GM23338 (cell line): ENCODE measurements at regions not wholly inside any gene's neighbourhood (a gene's known extent, or its start where the extent isn't known, plus 50 kb on each side); places are given as distances from the start of the nearest gene placed in this dataset.

Source experiments
- ATAC-seq: fragments of 200-7000 bp; cut with Tn5 transposase; 3 replicates; pipeline ENCODE4 v1.9.1; 2020
- DNase-seq: peaks from one replicate; pipeline ENCODE4 v3.0.0-alpha.2; 2015; ENCODE audit warnings: low spot score
- H2AFZ ChIP-seq: fragments of 200-600 bp; sonication (generic); 2 replicates; pipeline ENCODE4 v1.8.0; 2016; ENCODE audit warnings: antibody characterized with exemption, mild to moderate bottlenecking, moderate library complexity
- H3F3A ChIP-seq: fragments of 200-600 bp; sonication (generic); replicated peaks from 2 replicates; pipeline ENCODE4 v1.8.0; 2017; ENCODE audit warnings: antibody characterized with exemption, mixed run types, low read depth
- H3K27ac ChIP-seq: fragments of 200-600 bp; sonication (generic); 2 replicates; pipeline ENCODE4 v1.6.1; 2016; ENCODE audit warnings: low read depth
- H3K27me3 ChIP-seq: fragments of 200-600 bp; sonication (generic); 2 replicates; pipeline ENCODE4 v1.8.0; 2016; ENCODE audit warnings: mild to moderate bottlenecking, mixed run types, moderate library complexity; ENCODE audit not compliant: insufficient read depth
- H3K36me3 ChIP-seq: fragments of 200-600 bp; sonication (generic); 2 replicates; pipeline ENCODE4 v1.8.0; 2016; ENCODE audit warnings: mild to moderate bottlenecking; ENCODE audit not compliant: insufficient read depth
- H3K4me1 ChIP-seq: fragments of 200-600 bp; sonication (generic); 2 replicates; pipeline ENCODE4 v1.8.0; 2016; ENCODE audit warnings: mild to moderate bottlenecking, moderate library complexity; ENCODE audit not compliant: insufficient read depth
- H3K4me2 ChIP-seq: fragments of 200-600 bp; sonication (generic); 2 replicates; pipeline ENCODE4 v1.7.1; 2017; ENCODE audit warnings: mixed run types
- H3K4me3 ChIP-seq: fragments of 200-600 bp; sonication (generic); 2 replicates; pipeline ENCODE4 v1.6.1; 2016; ENCODE audit warnings: mixed run types
- H3K79me2 ChIP-seq: fragments of 200-600 bp; sonication (generic); replicated peaks from 2 replicates; pipeline ENCODE4 v1.8.0; 2017; ENCODE audit warnings: mild to moderate bottlenecking; ENCODE audit not compliant: insufficient read depth
- H3K9me2 ChIP-seq: fragments of 200-600 bp; sonication (generic); 2 replicates; pipeline ENCODE4 v1.8.0; 2017; ENCODE audit not compliant: insufficient read depth
- H4K20me1 ChIP-seq: fragments of 200-600 bp; sonication (generic); replicated peaks from 2 replicates; pipeline ENCODE4 v1.8.0; 2017; ENCODE audit warnings: mild to moderate bottlenecking; ENCODE audit not compliant: insufficient read depth
- H3K27ac Mint-ChIP-seq: 2 replicates; pipeline ENCODE4 v1.8.0; 2020; ENCODE audit warnings: inconsistent platforms, mild to moderate bottlenecking, moderate library complexity, mixed read lengths
- H3K27me3 Mint-ChIP-seq: 3 replicates; pipeline ENCODE4 v1.8.0; 2022; ENCODE audit warnings: low read depth, mild to moderate bottlenecking, moderate library complexity, mixed read lengths, inconsistent platforms; ENCODE audit not compliant: insufficient read depth, poor library complexity
- H3K36me3 Mint-ChIP-seq: 3 replicates; pipeline ENCODE4 v1.8.0; 2021; ENCODE audit warnings: low read depth, mild to moderate bottlenecking, inconsistent platforms, moderate library complexity, mixed read lengths
- H3K4me1 Mint-ChIP-seq: 3 replicates; pipeline ENCODE4 v1.8.0; 2020; ENCODE audit warnings: mild to moderate bottlenecking, inconsistent platforms, mixed read lengths
- H3K4me3 Mint-ChIP-seq: 3 replicates; pipeline ENCODE4 v1.8.0; 2021; ENCODE audit warnings: moderate library complexity, mild to moderate bottlenecking, inconsistent platforms, mixed read lengths
- H3K9me3 Mint-ChIP-seq: 3 replicates; pipeline ENCODE4 v1.8.0; 2020; ENCODE audit warnings: moderate library complexity, mild to moderate bottlenecking, inconsistent platforms, mixed read lengths
- CREB1 ChIP-seq: fragments of 250-450 bp; sonication (Bioruptor Pico); IDR thresholded peaks from 2 replicates; pipeline ENCODE4 v1.5.0; 2020; ENCODE audit warnings: low read depth, mild to moderate bottlenecking, moderate library complexity
- EZH2 ChIP-seq: fragments of 200-600 bp; sonication (generic); IDR thresholded peaks from one replicate; pipeline ENCODE4 v1.8.0; 2017; ENCODE audit warnings: antibody characterized with exemption, mild to moderate bottlenecking, low read depth; ENCODE audit not compliant: unreplicated experiment
- EZH2phosphoT487 ChIP-seq: fragments of 200-600 bp; sonication (generic); IDR thresholded peaks from one replicate; pipeline ENCODE4 v1.8.1; 2018; ENCODE audit warnings: antibody characterized with exemption; ENCODE audit not compliant: unreplicated experiment
- JUNB ChIP-seq: IDR thresholded peaks from one replicate; pipeline ENCODE4 v1.6.1; 2016; ENCODE audit warnings: antibody characterized with exemption; ENCODE audit not compliant: unreplicated experiment
- NANOG ChIP-seq: IDR thresholded peaks from 2 replicates; pipeline ENCODE4 v1.6.1; 2016; ENCODE audit warnings: antibody characterized with exemption, borderline replicate concordance
- POLR2AphosphoS5 ChIP-seq: IDR thresholded peaks from 2 replicates; pipeline ENCODE4 v1.6.1; 2016; ENCODE audit warnings: antibody characterized with exemption, low read depth
- STAT1 ChIP-seq: IDR thresholded peaks from one replicate; pipeline ENCODE4 v1.6.1; 2016; ENCODE audit warnings: antibody characterized with exemption; ENCODE audit not compliant: unreplicated experiment
- ZNF114 ChIP-seq: fragments of 250-450 bp; sonication (Bioruptor Pico); IDR thresholded peaks from 2 replicates; pipeline ENCODE4 v1.5.0; 2020; ENCODE audit warnings: mild to moderate bottlenecking, moderate library complexity
- ZNF331 ChIP-seq: fragments of 250-450 bp; sonication (Bioruptor Pico); IDR thresholded peaks from 2 replicates; pipeline ENCODE4 v1.5.0; 2020; ENCODE audit warnings: low read depth, mild to moderate bottlenecking, moderate library complexity
- TF ChIP-seq, protein P1 (sequence below): fragments of 250-450 bp; sonication (Bioruptor Pico); IDR thresholded peaks from 2 replicates; pipeline ENCODE4 v1.5.0; 2020; ENCODE audit warnings: mild to moderate bottlenecking, moderate library complexity
- TF ChIP-seq, protein P2 (sequence below): IDR thresholded peaks from 2 replicates; pipeline ENCODE4 v1.6.1; 2016; ENCODE audit warnings: antibody characterized with exemption
- TF ChIP-seq, protein P3 (sequence below), 2 experiments: fragments of 200-600 bp in 1 of 2; sonication (generic) in 1 of 2; conservative IDR thresholded peaks; 2 replicates each; pipeline versions ENCODE4 v1.5.1 to v1.6.1; 2016 to 2017; ENCODE audit warnings: antibody characterized with exemption in 2 of 2, low read depth in 2 of 2, mild to moderate bottlenecking in 2 of 2, moderate library complexity in 1 of 2
- TF ChIP-seq, protein P4 (sequence below): IDR thresholded peaks from one replicate; pipeline ENCODE4 v1.6.1; 2018; ENCODE audit warnings: antibody characterized with exemption; ENCODE audit not compliant: unreplicated experiment

DNA sequence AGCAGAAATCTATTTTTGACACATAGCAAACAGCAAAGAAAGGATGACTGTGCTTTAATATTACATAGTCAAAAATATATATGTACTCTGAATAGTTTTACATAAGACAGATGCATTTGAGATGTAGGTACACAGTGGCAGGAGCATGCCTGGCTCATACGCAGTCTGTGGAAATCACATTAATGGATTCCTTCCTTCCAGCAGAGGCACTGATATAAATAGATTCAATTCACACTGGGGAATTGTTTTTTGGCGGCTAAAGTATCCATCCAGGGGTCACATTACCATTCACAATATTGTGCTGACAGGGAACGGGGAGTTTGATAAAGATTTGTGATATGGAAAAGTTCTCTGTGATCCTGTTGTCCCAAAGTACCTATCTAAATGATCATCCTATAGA, 72.5 kb upstream of the AGR3 start:
- no peak overlapping the region for H2AFZ ChIP-seq
- H3K4me3 Mint-ChIP-seq, result no peak overlapping the region
- no peak overlapping the region for H3K4me3 ChIP-seq
- H3K36me3 Mint-ChIP-seq, result peaks cover 1% of the 10 kb centered on the region; the same call in 2 of the 3 replicates
- no peaks in the 10 kb centered on the region for H3K4me1 Mint-ChIP-seq
- TF ChIP-seq CREB1 (CRISPR knock-in tag) (no peak), POLR2AphosphoS5 (no peak), ZNF114 (CRISPR knock-in tag) (no peak), EZH2phosphoT487 (no peak), EZH2 (no peak), NANOG (no peak), JUNB (no peak), STAT1 (no peak), ZNF331 (CRISPR knock-in tag) (no peak)
- TF ChIP-seq, protein P1, sequence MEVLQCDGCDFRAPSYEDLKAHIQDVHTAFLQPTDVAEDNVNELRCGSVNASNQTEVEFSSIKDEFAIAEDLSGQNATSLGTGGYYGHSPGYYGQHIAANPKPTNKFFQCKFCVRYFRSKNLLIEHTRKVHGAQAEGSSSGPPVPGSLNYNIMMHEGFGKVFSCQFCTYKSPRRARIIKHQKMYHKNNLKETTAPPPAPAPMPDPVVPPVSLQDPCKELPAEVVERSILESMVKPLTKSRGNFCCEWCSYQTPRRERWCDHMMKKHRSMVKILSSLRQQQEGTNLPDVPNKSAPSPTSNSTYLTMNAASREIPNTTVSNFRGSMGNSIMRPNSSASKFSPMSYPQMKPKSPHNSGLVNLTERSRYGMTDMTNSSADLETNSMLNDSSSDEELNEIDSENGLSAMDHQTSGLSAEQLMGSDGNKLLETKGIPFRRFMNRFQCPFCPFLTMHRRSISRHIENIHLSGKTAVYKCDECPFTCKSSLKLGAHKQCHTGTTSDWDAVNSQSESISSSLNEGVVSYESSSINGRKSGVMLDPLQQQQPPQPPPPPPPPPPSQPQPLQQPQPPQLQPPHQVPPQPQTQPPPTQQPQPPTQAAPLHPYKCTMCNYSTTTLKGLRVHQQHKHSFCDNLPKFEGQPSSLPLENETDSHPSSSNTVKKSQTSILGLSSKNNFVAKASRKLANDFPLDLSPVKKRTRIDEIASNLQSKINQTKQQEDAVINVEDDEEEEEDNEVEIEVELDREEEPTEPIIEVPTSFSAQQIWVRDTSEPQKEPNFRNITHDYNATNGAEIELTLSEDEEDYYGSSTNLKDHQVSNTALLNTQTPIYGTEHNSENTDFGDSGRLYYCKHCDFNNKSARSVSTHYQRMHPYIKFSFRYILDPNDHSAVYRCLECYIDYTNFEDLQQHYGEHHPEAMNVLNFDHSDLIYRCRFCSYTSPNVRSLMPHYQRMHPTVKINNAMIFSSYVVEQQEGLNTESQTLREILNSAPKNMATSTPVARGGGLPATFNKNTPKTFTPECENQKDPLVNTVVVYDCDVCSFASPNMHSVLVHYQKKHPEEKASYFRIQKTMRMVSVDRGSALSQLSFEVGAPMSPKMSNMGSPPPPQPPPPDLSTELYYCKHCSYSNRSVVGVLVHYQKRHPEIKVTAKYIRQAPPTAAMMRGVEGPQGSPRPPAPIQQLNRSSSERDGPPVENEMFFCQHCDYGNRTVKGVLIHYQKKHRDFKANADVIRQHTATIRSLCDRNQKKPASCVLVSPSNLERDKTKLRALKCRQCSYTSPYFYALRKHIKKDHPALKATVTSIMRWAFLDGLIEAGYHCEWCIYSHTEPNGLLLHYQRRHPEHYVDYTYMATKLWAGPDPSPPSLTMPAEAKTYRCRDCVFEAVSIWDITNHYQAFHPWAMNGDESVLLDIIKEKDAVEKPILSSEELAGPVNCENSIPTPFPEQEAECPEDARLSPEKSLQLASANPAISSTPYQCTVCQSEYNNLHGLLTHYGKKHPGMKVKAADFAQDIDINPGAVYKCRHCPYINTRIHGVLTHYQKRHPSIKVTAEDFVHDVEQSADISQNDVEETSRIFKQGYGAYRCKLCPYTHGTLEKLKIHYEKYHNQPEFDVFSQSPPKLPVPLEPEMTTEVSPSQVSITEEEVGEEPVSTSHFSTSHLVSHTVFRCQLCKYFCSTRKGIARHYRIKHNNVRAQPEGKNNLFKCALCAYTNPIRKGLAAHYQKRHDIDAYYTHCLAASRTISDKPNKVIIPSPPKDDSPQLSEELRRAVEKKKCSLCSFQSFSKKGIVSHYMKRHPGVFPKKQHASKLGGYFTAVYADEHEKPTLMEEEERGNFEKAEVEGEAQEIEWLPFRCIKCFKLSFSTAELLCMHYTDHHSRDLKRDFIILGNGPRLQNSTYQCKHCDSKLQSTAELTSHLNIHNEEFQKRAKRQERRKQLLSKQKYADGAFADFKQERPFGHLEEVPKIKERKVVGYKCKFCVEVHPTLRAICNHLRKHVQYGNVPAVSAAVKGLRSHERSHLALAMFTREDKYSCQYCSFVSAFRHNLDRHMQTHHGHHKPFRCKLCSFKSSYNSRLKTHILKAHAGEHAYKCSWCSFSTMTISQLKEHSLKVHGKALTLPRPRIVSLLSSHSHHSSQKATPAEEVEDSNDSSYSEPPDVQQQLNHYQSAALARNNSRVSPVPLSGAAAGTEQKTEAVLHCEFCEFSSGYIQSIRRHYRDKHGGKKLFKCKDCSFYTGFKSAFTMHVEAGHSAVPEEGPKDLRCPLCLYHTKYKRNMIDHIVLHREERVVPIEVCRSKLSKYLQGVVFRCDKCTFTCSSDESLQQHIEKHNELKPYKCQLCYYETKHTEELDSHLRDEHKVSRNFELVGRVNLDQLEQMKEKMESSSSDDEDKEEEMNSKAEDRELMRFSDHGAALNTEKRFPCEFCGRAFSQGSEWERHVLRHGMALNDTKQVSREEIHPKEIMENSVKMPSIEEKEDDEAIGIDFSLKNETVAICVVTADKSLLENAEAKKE, result no peak
- TF ChIP-seq, protein P2, sequence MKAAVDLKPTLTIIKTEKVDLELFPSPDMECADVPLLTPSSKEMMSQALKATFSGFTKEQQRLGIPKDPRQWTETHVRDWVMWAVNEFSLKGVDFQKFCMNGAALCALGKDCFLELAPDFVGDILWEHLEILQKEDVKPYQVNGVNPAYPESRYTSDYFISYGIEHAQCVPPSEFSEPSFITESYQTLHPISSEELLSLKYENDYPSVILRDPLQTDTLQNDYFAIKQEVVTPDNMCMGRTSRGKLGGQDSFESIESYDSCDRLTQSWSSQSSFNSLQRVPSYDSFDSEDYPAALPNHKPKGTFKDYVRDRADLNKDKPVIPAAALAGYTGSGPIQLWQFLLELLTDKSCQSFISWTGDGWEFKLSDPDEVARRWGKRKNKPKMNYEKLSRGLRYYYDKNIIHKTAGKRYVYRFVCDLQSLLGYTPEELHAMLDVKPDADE, result no peak
- TF ChIP-seq, protein P3, sequence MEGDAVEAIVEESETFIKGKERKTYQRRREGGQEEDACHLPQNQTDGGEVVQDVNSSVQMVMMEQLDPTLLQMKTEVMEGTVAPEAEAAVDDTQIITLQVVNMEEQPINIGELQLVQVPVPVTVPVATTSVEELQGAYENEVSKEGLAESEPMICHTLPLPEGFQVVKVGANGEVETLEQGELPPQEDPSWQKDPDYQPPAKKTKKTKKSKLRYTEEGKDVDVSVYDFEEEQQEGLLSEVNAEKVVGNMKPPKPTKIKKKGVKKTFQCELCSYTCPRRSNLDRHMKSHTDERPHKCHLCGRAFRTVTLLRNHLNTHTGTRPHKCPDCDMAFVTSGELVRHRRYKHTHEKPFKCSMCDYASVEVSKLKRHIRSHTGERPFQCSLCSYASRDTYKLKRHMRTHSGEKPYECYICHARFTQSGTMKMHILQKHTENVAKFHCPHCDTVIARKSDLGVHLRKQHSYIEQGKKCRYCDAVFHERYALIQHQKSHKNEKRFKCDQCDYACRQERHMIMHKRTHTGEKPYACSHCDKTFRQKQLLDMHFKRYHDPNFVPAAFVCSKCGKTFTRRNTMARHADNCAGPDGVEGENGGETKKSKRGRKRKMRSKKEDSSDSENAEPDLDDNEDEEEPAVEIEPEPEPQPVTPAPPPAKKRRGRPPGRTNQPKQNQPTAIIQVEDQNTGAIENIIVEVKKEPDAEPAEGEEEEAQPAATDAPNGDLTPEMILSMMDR (conservative IDR thresholded peaks at IDR 0.05; ENCODE audit: low read depth in 2 of 2), result no peak
- TF ChIP-seq, protein P4, sequence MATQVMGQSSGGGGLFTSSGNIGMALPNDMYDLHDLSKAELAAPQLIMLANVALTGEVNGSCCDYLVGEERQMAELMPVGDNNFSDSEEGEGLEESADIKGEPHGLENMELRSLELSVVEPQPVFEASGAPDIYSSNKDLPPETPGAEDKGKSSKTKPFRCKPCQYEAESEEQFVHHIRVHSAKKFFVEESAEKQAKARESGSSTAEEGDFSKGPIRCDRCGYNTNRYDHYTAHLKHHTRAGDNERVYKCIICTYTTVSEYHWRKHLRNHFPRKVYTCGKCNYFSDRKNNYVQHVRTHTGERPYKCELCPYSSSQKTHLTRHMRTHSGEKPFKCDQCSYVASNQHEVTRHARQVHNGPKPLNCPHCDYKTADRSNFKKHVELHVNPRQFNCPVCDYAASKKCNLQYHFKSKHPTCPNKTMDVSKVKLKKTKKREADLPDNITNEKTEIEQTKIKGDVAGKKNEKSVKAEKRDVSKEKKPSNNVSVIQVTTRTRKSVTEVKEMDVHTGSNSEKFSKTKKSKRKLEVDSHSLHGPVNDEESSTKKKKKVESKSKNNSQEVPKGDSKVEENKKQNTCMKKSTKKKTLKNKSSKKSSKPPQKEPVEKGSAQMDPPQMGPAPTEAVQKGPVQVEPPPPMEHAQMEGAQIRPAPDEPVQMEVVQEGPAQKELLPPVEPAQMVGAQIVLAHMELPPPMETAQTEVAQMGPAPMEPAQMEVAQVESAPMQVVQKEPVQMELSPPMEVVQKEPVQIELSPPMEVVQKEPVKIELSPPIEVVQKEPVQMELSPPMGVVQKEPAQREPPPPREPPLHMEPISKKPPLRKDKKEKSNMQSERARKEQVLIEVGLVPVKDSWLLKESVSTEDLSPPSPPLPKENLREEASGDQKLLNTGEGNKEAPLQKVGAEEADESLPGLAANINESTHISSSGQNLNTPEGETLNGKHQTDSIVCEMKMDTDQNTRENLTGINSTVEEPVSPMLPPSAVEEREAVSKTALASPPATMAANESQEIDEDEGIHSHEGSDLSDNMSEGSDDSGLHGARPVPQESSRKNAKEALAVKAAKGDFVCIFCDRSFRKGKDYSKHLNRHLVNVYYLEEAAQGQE, result no peak
- H3F3A ChIP-seq, result no peaks in the 10 kb centered on the region
- no peak overlapping the region for H3K4me2 ChIP-seq
- ATAC-seq (no peak), DNase-seq (no peak)
- H3K4me1 ChIP-seq, result no peaks in the 10 kb centered on the region
- H3K36me3 ChIP-seq, result no peaks in the 10 kb centered on the region
- no peak overlapping the region for H3K27ac ChIP-seq
- no peaks in the 10 kb centered on the region for H3K9me2 ChIP-seq
- no peak overlapping the region; the same call in 1 of the 2 replicates for H3K27ac Mint-ChIP-seq
- H4K20me1 ChIP-seq, result no peaks in the 10 kb centered on the region
- H3K79me2 ChIP-seq, result no peaks in the 10 kb centered on the region
- H3K9me3 Mint-ChIP-seq, result peaks cover 7% of the 10 kb centered on the region
- H3K27me3 Mint-ChIP-seq, result no peaks in the 10 kb centered on the region
- H3K27me3 ChIP-seq, result no peaks in the 10 kb centered on the region
